ENCODE measurements at regions not wholly inside any gene's neighbourhood (a gene's known extent, or its start where the extent isn't known, plus 50 kb on each side); places are given as distances from the start of the nearest gene placed in this dataset.

GRCh38 chr3:31176045-31176444 is 281.6 kb upstream of the GADL1 start:
- H3K27me3 Mint-ChIP-seq = no peaks in the 10 kb centered on the region
- no peak overlapping the region for H3K4me3 Mint-ChIP-seq
- H3K4me1 Mint-ChIP-seq (ENCODE audit: low read depth) = peaks cover 15% of the 10 kb centered on the region
- H3K27ac Mint-ChIP-seq = no peak overlapping the region
- H3K9me3 Mint-ChIP-seq = no peaks in the 10 kb centered on the region
- H3K36me3 Mint-ChIP-seq (ENCODE audit: low read depth) = no peaks in the 10 kb centered on the region

GRCh38 chr3:31178467-31178866 is 284.0 kb upstream of the GADL1 start:
- Mint-ChIP-seq H3K27ac (no peak overlapping the region), H3K9me3 (no peaks in the 10 kb centered on the region), H3K27me3 (no peaks in the 10 kb centered on the region), H3K4me3 (no peak overlapping the region), H3K4me1 (ENCODE audit: low read depth) (peaks cover 12% of the 10 kb centered on the region), H3K36me3 (ENCODE audit: low read depth) (no peaks in the 10 kb centered on the region)

GRCh38 chr3:31179768-31180167 is 285.3 kb upstream of the GADL1 start:
- Mint-ChIP-seq H3K27me3 (no peaks in the 10 kb centered on the region), H3K36me3 (ENCODE audit: low read depth) (no peaks in the 10 kb centered on the region), H3K4me1 (ENCODE audit: low read depth) (peaks cover 12% of the 10 kb centered on the region), H3K9me3 (no peaks in the 10 kb centered on the region), H3K27ac (no peak overlapping the region), H3K4me3 (no peak overlapping the region)

- H3K9me3 Mint-ChIP-seq = no peaks in the 10 kb centered on the region
- H3K4me3 Mint-ChIP-seq = no peak overlapping the region
- H3K36me3 Mint-ChIP-seq (ENCODE audit: low read depth) = no peaks in the 10 kb centered on the region
- H3K27ac Mint-ChIP-seq = no peak overlapping the region
- peaks cover 12% of the 10 kb centered on the region for H3K4me1 Mint-ChIP-seq (ENCODE audit: low read depth)
- no peaks in the 10 kb centered on the region for H3K27me3 Mint-ChIP-seq
Observed at GRCh38 chr3:31180274-31180673, 285.8 kb upstream of the GADL1 start.

- Mint-ChIP-seq H3K36me3 (ENCODE audit: low read depth) (no peaks in the 10 kb centered on the region), H3K4me3 (no peak overlapping the region), H3K9me3 (no peaks in the 10 kb centered on the region), H3K4me1 (ENCODE audit: low read depth) (peaks cover 12% of the 10 kb centered on the region), H3K27me3 (no peaks in the 10 kb centered on the region), H3K27ac (no peak overlapping the region)
Observed at GRCh38 chr3:31181661-31182060, 287.2 kb upstream of the GADL1 start.

GRCh38 chr3:31182661-31183060 is 288.2 kb upstream of the GADL1 start:
- no peaks in the 10 kb centered on the region for H3K27me3 Mint-ChIP-seq
- H3K4me1 Mint-ChIP-seq (ENCODE audit: low read depth) = peaks cover 12% of the 10 kb centered on the region
- no peaks in the 10 kb centered on the region for H3K36me3 Mint-ChIP-seq (ENCODE audit: low read depth)
- no peak overlapping the region for H3K27ac Mint-ChIP-seq
- no peaks in the 10 kb centered on the region for H3K9me3 Mint-ChIP-seq
- no peak overlapping the region for H3K4me3 Mint-ChIP-seq

- no peak overlapping the region for H3K4me3 Mint-ChIP-seq
- H3K4me1 Mint-ChIP-seq (ENCODE audit: low read depth) = no peaks in the 10 kb centered on the region
- no peak overlapping the region for H3K27ac Mint-ChIP-seq
- H3K36me3 Mint-ChIP-seq (ENCODE audit: low read depth) = no peaks in the 10 kb centered on the region
- no peaks in the 10 kb centered on the region for H3K9me3 Mint-ChIP-seq
- no peaks in the 10 kb centered on the region for H3K27me3 Mint-ChIP-seq
Observed at GRCh38 chr3:31184261-31185061, 290.0 kb upstream of the GADL1 start.

GRCh38 chr3:31185062-31185357 is 290.5 kb upstream of the GADL1 start:
- H3K4me3 Mint-ChIP-seq = no peak overlapping the region
- no peaks in the 10 kb centered on the region for H3K9me3 Mint-ChIP-seq
- no peaks in the 10 kb centered on the region for H3K4me1 Mint-ChIP-seq (ENCODE audit: low read depth)
- H3K27ac Mint-ChIP-seq = no peak overlapping the region
- H3K27me3 Mint-ChIP-seq = no peaks in the 10 kb centered on the region
- H3K36me3 Mint-ChIP-seq (ENCODE audit: low read depth) = no peaks in the 10 kb centered on the region

GRCh38 chr3:31186041-31186440 is 291.6 kb upstream of the GADL1 start:
- Mint-ChIP-seq H3K9me3 (no peaks in the 10 kb centered on the region), H3K4me1 (ENCODE audit: low read depth) (no peaks in the 10 kb centered on the region), H3K27ac (no peak overlapping the region), H3K4me3 (no peak overlapping the region), H3K36me3 (ENCODE audit: low read depth) (no peaks in the 10 kb centered on the region), H3K27me3 (no peaks in the 10 kb centered on the region)

GRCh38 chr3:31187380-31187779 is 292.9 kb upstream of the GADL1 start:
- no peaks in the 10 kb centered on the region for H3K9me3 Mint-ChIP-seq
- no peaks in the 10 kb centered on the region for H3K36me3 Mint-ChIP-seq (ENCODE audit: low read depth)
- no peak overlapping the region for H3K4me3 Mint-ChIP-seq
- H3K4me1 Mint-ChIP-seq (ENCODE audit: low read depth) = no peaks in the 10 kb centered on the region
- H3K27ac Mint-ChIP-seq = no peak overlapping the region
- no peaks in the 10 kb centered on the region for H3K27me3 Mint-ChIP-seq

- Mint-ChIP-seq H3K4me3 (no peak overlapping the region), H3K4me1 (ENCODE audit: low read depth) (peaks cover 1% of the 10 kb centered on the region), H3K27ac (no peak overlapping the region), H3K27me3 (no peaks in the 10 kb centered on the region), H3K9me3 (peaks cover under 1% of the 10 kb centered on the region), H3K36me3 (ENCODE audit: low read depth) (no peaks in the 10 kb centered on the region)
Observed at GRCh38 chr3:31188112-31188511, 293.7 kb upstream of the GADL1 start.

- Mint-ChIP-seq H3K4me3 (no peak overlapping the region), H3K36me3 (ENCODE audit: low read depth) (no peaks in the 10 kb centered on the region), H3K27ac (no peak overlapping the region), H3K4me1 (ENCODE audit: low read depth) (peaks cover 5% of the 10 kb centered on the region), H3K9me3 (peaks cover 5% of the 10 kb centered on the region), H3K27me3 (no peaks in the 10 kb centered on the region)
Observed at GRCh38 chr3:31189330-31189729, 294.9 kb upstream of the GADL1 start.

GRCh38 chr3:31189971-31190370 is 295.5 kb upstream of the GADL1 start:
- H3K4me3 Mint-ChIP-seq = no peak overlapping the region
- peaks cover 5% of the 10 kb centered on the region for H3K9me3 Mint-ChIP-seq
- H3K27ac Mint-ChIP-seq = no peak overlapping the region
- peaks cover 5% of the 10 kb centered on the region for H3K4me1 Mint-ChIP-seq (ENCODE audit: low read depth)
- no peaks in the 10 kb centered on the region for H3K36me3 Mint-ChIP-seq (ENCODE audit: low read depth)
- no peaks in the 10 kb centered on the region for H3K27me3 Mint-ChIP-seq

- peaks cover 5% of the 10 kb centered on the region for H3K4me1 Mint-ChIP-seq (ENCODE audit: low read depth)
- no peaks in the 10 kb centered on the region for H3K27me3 Mint-ChIP-seq
- no peak overlapping the region for H3K4me3 Mint-ChIP-seq
- H3K9me3 Mint-ChIP-seq = peaks cover 5% of the 10 kb centered on the region
- H3K36me3 Mint-ChIP-seq (ENCODE audit: low read depth) = no peaks in the 10 kb centered on the region
- no peak overlapping the region for H3K27ac Mint-ChIP-seq
Observed at GRCh38 chr3:31191354-31191753, 296.9 kb upstream of the GADL1 start.

- Mint-ChIP-seq H3K27ac (no peak overlapping the region), H3K27me3 (no peaks in the 10 kb centered on the region), H3K36me3 (ENCODE audit: low read depth) (no peaks in the 10 kb centered on the region), H3K9me3 (peaks cover 5% of the 10 kb centered on the region), H3K4me1 (ENCODE audit: low read depth) (peaks cover 5% of the 10 kb centered on the region), H3K4me3 (no peak overlapping the region)
Observed at GRCh38 chr3:31193429-31193828, 299.0 kb upstream of the GADL1 start.

GRCh38 chr3:31193871-31194270 is 299.4 kb upstream of the GADL1 start:
- Mint-ChIP-seq H3K4me3 (no peak overlapping the region), H3K9me3 (peaks cover 5% of the 10 kb centered on the region), H3K36me3 (ENCODE audit: low read depth) (no peaks in the 10 kb centered on the region), H3K4me1 (ENCODE audit: low read depth) (peaks cover 5% of the 10 kb centered on the region), H3K27ac (no peak overlapping the region), H3K27me3 (no peaks in the 10 kb centered on the region)

Measured in stimulated activated naive CD8-positive, alpha-beta T cell treated with anti-CD3 and anti-CD28 coated beads, Interleukin-15, Interleukin-2, amounts not matched to agents 100 ng/mL and 50 ng/mL, for 24 hours (primary cell).